Endothelial cell of umbilical vein (primary cell): ENCODE measurements at regions not wholly inside any gene's neighbourhood (a gene's known extent, or its start where the extent isn't known, plus 50 kb on each side); places are given as distances from the start of the nearest gene placed in this dataset.

Experiments used
- BruUV-seq: library from RNA; stranded (reverse); fragments of 400-500 nt; replicated peaks from 2 replicates; lab custom pipeline; 2021; lab: Mats Ljungman, UMichigan
- CTCF ChIA-PET: fragments of 300-600, 350-600 bp; sonication (Branson Sonifier 250); formaldehyde crosslinking; loops from one replicate; lab custom pipeline; 2021; ENCODE audit warnings: antibody characterized with exemption, inconsistent platforms; lab: Charles Lee
- POLR2A ChIA-PET: fragments of 300-600, 350-600 bp; sonication (Branson Sonifier 250); formaldehyde crosslinking; loops from one replicate; lab custom pipeline; 2021; ENCODE audit warnings: antibody characterized with exemption, inconsistent platforms; lab: Charles Lee
- DNase-seq: peaks from one replicate; pipeline ENCODE4 v3.0.0-alpha.2; 2011; ENCODE audit warnings: low read depth, low spot score
- FAIRE-seq: peaks from 2 replicates; lab custom pipeline; 2011; peaks lifted over from hg19 to GRCh38; lab: Jason Lieb, UNC
- H2AFZ ChIP-seq: 2 replicates; pipeline ENCODE4 v1.6.0; 2012; ENCODE audit warnings: low read depth, low read length, control low read depth, inconsistent platforms
- H3K27ac ChIP-seq: 2 replicates; pipeline ENCODE4 v1.5.1; 2011; ENCODE audit warnings: low read depth, mild to moderate bottlenecking, control low read depth, low read length, moderate library complexity; ENCODE audit not compliant: insufficient read depth
- H3K27me3 ChIP-seq, 2 experiments: 2 replicates each; pipeline versions ENCODE4 v1.6.0 to v1.6.1; 2011; ENCODE audit warnings: low read length in 2 of 2, mixed read lengths in 1 of 2; ENCODE audit not compliant: control insufficient read depth in 2 of 2, insufficient read depth in 2 of 2
- H3K36me3 ChIP-seq, 2 experiments: 2 replicates in 1 of 2; 3 replicates in 1 of 2; pipeline ENCODE4 v1.5.1; 2011; ENCODE audit warnings: low read length in 2 of 2, mild to moderate bottlenecking in 1 of 2, moderate library complexity in 1 of 2; ENCODE audit not compliant: control insufficient read depth in 2 of 2, insufficient read depth in 2 of 2; ENCODE audit errors: extremely low read depth in 1 of 2
- H3K4me1 ChIP-seq: 3 replicates; pipeline ENCODE4 v1.5.1; 2011; ENCODE audit warnings: mild to moderate bottlenecking, low read length; ENCODE audit not compliant: control insufficient read depth, insufficient read depth; ENCODE audit errors: extremely low read depth
- H3K4me2 ChIP-seq: 2 replicates; pipeline ENCODE4 v1.6.1; 2011; ENCODE audit warnings: low read length, control low read depth, mixed read lengths; ENCODE audit not compliant: insufficient read depth
- H3K4me3 ChIP-seq, 3 experiments: fragments of 200-600 bp in 1 of 3; sonication (generic), shearing (Covaris generic) in 1 of 3; replicated peaks in 1 of 3; 2 replicates each; pipeline ENCODE4 v1.5.1; 2011 to 2016; ENCODE audit warnings: control low read depth in 3 of 3, low read length in 3 of 3, mild to moderate bottlenecking in 2 of 3, inconsistent platforms in 1 of 3, low read depth in 1 of 3, moderate library complexity in 1 of 3; ENCODE audit not compliant: insufficient read depth in 1 of 3
- H3K79me2 ChIP-seq: 2 replicates; pipeline ENCODE4 v1.6.0; 2012; ENCODE audit warnings: low read length, inconsistent platforms; ENCODE audit not compliant: control insufficient read depth, insufficient read depth
- H3K9ac ChIP-seq: replicated peaks from 2 replicates; pipeline ENCODE3; 2011; ENCODE audit warnings: low read length, control low read depth; ENCODE audit not compliant: insufficient read depth; ENCODE audit errors: extremely low read depth
- H3K9me1 ChIP-seq: replicated peaks from 3 replicates; pipeline ENCODE4 v1.6.0; 2011; ENCODE audit warnings: mild to moderate bottlenecking, low read length; ENCODE audit not compliant: control insufficient read depth, insufficient read depth; ENCODE audit errors: extremely low read depth
- H3K9me3 ChIP-seq: replicated peaks from 2 replicates; pipeline ENCODE4 v1.5.1; 2012; ENCODE audit warnings: low read length, inconsistent platforms; ENCODE audit not compliant: control insufficient read depth, insufficient read depth
- H4K20me1 ChIP-seq: replicated peaks from 2 replicates; pipeline ENCODE3; 2011; ENCODE audit warnings: mild to moderate bottlenecking, low read length; ENCODE audit not compliant: control insufficient read depth, insufficient read depth; ENCODE audit errors: extremely low read depth
- FOS ChIP-seq: IDR thresholded peaks from 2 replicates; pipeline ENCODE4 v1.6.1; 2011; ENCODE audit warnings: mild to moderate bottlenecking, low read length, moderate library complexity, borderline replicate concordance; ENCODE audit not compliant: insufficient read depth
- JUN ChIP-seq: IDR thresholded peaks from 2 replicates; pipeline ENCODE4 v1.6.1; 2011; ENCODE audit warnings: borderline replicate concordance, low read depth; ENCODE audit not compliant: insufficient read length, insufficient read depth
- POLR2A ChIP-seq: IDR thresholded peaks from 2 replicates; pipeline ENCODE4 v1.6.1; 2012; ENCODE audit warnings: low read depth, mild to moderate bottlenecking, control low read depth, low read length
- POLR2AphosphoS5 ChIP-seq: IDR thresholded peaks from 2 replicates; pipeline ENCODE4 v1.6.1; 2012; ENCODE audit warnings: low read depth, mild to moderate bottlenecking, control low read depth, low read length, moderate library complexity; ENCODE audit not compliant: insufficient read depth
- dilution Hi-C: fragments of 300-500 bp; cut with MboI; formaldehyde crosslinking; loops from one replicate; pipeline ENCODE4 v1.15.0; 2019; ENCODE audit warnings: low sequenced_read_pairs; ENCODE audit not compliant: extremely low pct_ligation_motif_present
- intact Hi-C: fragments of 100-400 bp; cut with micrococcal nuclease; formaldehyde crosslinking; loops from one replicate; pipeline ENCODE4 v1.10.0; 2022
- TF ChIP-seq, protein P1 (sequence below), 2 donors: IDR thresholded peaks; 1 replicate in 1 of 2; 2 replicates in 1 of 2; pipeline ENCODE4 v1.5.1; 2011; ENCODE audit warnings: low read length in 2 of 2, mild to moderate bottlenecking in 2 of 2, moderate library complexity in 2 of 2, control low read depth in 1 of 2, inconsistent platforms in 1 of 2, low read depth in 1 of 2; ENCODE audit not compliant: insufficient read depth in 1 of 2; ENCODE audit errors: extremely low read depth in 1 of 2

DNA sequence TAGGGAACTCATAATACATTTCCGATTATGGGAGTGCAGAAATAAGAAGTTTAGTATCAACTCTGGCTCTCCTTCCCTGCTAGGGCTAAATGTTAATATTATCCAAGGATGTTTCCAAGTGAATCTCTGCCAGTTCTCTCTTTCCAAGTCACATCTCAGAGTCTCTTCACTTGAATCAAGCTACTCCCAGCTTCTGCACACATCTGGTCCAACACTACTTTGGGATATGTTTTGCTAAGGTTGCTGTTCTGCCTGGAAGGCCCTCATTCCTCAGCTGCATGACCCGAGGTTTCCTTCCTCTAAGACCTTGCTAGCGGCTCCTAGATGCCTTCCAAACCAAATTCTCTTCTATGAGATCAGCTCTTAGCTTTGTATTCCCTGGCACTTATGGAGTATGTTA is 331.8 kb downstream of the GJA1 start:
- H3K9ac ChIP-seq: no peak overlapping the region
- H3K4me2 ChIP-seq: no peak overlapping the region
- dilution Hi-C loops: no loop called here
- intact Hi-C loops: no loop called here
- BruUV-seq: no TSS peak
- DNase-seq: peak; percentile 8
- FAIRE-seq: no peak
- no peaks in the 10 kb centered on the region for H4K20me1 ChIP-seq
- no peak overlapping the region for H3K4me3 ChIP-seq
- no peaks in the 10 kb centered on the region for H3K36me3 ChIP-seq
- TF ChIP-seq POLR2AphosphoS5: no peak
- TF ChIP-seq, protein P1, sequence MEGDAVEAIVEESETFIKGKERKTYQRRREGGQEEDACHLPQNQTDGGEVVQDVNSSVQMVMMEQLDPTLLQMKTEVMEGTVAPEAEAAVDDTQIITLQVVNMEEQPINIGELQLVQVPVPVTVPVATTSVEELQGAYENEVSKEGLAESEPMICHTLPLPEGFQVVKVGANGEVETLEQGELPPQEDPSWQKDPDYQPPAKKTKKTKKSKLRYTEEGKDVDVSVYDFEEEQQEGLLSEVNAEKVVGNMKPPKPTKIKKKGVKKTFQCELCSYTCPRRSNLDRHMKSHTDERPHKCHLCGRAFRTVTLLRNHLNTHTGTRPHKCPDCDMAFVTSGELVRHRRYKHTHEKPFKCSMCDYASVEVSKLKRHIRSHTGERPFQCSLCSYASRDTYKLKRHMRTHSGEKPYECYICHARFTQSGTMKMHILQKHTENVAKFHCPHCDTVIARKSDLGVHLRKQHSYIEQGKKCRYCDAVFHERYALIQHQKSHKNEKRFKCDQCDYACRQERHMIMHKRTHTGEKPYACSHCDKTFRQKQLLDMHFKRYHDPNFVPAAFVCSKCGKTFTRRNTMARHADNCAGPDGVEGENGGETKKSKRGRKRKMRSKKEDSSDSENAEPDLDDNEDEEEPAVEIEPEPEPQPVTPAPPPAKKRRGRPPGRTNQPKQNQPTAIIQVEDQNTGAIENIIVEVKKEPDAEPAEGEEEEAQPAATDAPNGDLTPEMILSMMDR (IDR thresholded peaks at IDR 0.05; ENCODE audit: extremely low read depth in 1 of 2, insufficient read depth in 1 of 2, low read depth in 1 of 2, low read length in 2 of 2): no peak
- no peak for TF ChIP-seq POLR2A
- TF ChIP-seq FOS: no peak
- no peaks in the 10 kb centered on the region for H3K9me3 ChIP-seq
- POLR2A ChIA-PET: no interaction called here
- H2AFZ ChIP-seq: peak overlapping the region; percentile 64
- no peaks in the 10 kb centered on the region for H3K27me3 ChIP-seq
- CTCF ChIA-PET: no interaction called here
- no peak overlapping the region for H3K27ac ChIP-seq
- no peaks in the 10 kb centered on the region for H3K4me1 ChIP-seq
- H3K9me1 ChIP-seq: no peaks in the 10 kb centered on the region
- no peaks in the 10 kb centered on the region for H3K79me2 ChIP-seq

DNA sequence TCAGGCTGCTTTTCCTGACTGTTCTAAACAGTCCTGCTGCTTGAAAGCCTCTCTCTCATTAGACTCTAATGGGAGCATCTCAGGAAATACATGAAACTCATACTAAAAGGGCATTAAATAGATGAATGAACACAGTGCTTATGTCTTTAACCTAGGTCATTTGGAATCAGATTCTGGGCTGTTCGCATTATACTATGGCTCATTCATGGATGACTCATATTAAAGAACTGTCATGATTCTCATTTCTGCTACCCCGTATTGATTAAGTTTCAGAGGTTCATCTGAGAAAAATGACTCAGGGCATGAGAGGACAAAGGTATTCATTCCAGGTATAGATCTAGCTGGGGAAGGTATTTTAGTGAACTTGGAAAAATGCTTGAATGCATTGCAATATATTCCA is 335.5 kb downstream of the GJA1 start:
- TF ChIP-seq JUN (peak; percentile 23), POLR2A (no peak)
- Histone ChIP-seq H3K79me2 (no peaks in the 10 kb centered on the region), H3K27me3 (no peaks in the 10 kb centered on the region), H3K9ac (no peak overlapping the region), H3K27ac (no peak overlapping the region), H3K36me3 (no peaks in the 10 kb centered on the region), H3K4me1 (no peaks in the 10 kb centered on the region), H3K4me3 (no peak overlapping the region), H4K20me1 (no peaks in the 10 kb centered on the region), H2AFZ (no peak overlapping the region), H3K4me2 (no peak overlapping the region), H3K9me1 (no peaks in the 10 kb centered on the region), H3K9me3 (no peaks in the 10 kb centered on the region)
- FAIRE-seq: no peak
- POLR2A ChIA-PET: no interaction called here
- no peak for DNase-seq
- dilution Hi-C loops (no loop called here), intact Hi-C loops (no loop called here)
- CTCF ChIA-PET: interaction anchor here (0.5 kb wide), 1 partner anchor 312 kb away, joined by 3 read pairs; no protein-coding TSS in a partner anchor
- no TSS peak for BruUV-seq
